ENCODE measurements at regions not wholly inside any gene's neighbourhood (a gene's known extent, or its start where the extent isn't known, plus 50 kb on each side); places are given as distances from the start of the nearest gene placed in this dataset.
A peak's percentile ranks its signal among the peaks of the same experiment; 100 is the strongest.

DNA sequence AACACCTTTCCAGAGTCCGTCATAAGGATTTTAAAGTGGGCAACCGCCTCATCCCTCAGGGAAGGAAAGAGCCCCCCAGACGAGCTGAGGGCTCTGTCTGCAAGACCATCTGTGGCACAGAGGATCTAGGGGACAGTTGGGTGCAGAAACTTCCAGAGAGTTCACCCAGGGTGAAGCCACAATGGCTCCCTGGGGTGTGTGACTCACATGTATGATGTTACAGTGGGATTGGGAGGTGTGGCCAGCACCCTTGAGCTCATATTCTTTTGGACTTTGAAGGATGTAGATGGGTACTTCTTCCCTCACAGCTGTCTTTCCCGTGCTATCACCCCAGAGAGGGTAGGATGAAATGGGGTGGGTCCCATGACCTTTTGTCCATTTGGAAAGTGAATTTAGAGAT is 95.5 kb downstream of the NCR2 start:
- ChIA-PET CTCF (interaction anchor here (1.4 kb wide), 1 partner anchor 11 kb away, joined by 3 read pairs; no protein-coding TSS in a partner anchor), POLR2A (interaction anchor here (0.9 kb wide), 1 partner anchor 101 kb away, joined by 4 read pairs; no protein-coding TSS in a partner anchor)
- H3K36me3 Mint-ChIP-seq (ENCODE audit: low read depth): no peaks in the 10 kb centered on the region
- H3K27me3 Mint-ChIP-seq (ENCODE audit: low read depth): peaks cover 41% of the 10 kb centered on the region
- H3K4me3 Mint-ChIP-seq: no peak overlapping the region
- DNase-seq (no peak), ATAC-seq (no peak)
- no peak overlapping the region for H3K27ac Mint-ChIP-seq
- peaks cover 11% of the 10 kb centered on the region for H3K4me1 Mint-ChIP-seq (ENCODE audit: low read depth)
- no peaks in the 10 kb centered on the region for H3K9me3 Mint-ChIP-seq (ENCODE audit: insufficient read depth)

DNA sequence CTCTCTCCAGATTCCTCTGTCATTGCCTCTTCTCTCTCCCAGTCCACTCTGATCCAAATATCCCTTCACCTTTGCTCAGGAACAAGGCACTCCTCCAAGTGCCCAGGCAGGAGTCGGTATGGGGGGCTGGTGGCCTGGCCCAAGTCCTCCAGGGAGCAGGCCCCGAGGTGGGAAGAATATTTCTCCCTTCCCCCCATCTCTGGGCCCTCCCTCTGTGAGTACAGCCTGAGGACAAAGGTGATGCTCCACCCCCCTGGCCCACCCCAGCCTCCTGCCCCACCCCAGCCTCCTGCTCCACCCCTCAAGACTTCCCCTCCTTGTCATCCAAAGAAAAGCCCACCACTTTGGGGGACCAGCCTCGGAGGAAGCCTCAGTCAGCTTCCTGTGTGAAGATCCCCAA is 96.9 kb downstream of the NCR2 start:
- H3K27ac Mint-ChIP-seq: no peak overlapping the region

DNA sequence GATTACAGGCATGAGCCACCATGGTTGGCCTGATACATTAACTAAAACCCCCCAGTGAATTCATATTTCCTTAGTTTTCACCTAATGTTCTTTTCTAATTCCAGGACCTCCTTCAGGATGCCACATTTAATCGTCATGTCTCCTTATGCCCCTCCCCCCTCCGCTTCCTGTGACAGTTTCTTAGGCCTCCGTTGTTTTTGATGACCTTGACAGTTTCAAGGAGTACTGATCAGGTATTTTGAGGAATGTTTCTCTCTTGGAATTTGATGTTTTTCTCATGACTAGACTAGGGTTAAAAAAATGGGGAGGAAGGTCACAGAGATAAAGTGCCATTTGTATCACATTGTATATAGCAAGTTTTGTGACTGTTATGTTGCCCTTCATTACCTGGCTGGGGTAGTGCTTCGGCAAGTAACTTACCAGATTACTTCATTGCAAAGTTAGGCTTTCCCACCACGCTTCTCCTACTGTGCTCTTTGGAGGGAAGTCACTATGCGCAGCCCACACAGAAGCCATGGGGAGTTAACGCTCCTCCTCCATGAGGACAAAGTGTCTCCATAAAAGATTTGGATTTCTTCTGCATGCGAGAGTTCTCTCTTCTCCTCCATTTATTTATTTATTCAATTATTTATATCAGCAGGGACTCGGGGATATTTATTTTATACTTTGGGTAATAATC is 99.5 kb downstream of the NCR2 start:
- DNase-seq (no peak), ATAC-seq (no peak)
- Mint-ChIP-seq H3K36me3 (ENCODE audit: low read depth) (no peaks in the 10 kb centered on the region), H3K27ac (no peak overlapping the region), H3K9me3 (ENCODE audit: insufficient read depth) (no peaks in the 10 kb centered on the region), H3K4me1 (ENCODE audit: low read depth) (peaks cover 13% of the 10 kb centered on the region), H3K4me3 (no peak overlapping the region), H3K27me3 (ENCODE audit: low read depth) (peaks cover 44% of the 10 kb centered on the region)
- CTCF ChIA-PET: interaction anchor here (1.5 kb wide), 1 partner anchor 9 kb away, joined by 5 read pairs; no protein-coding TSS in a partner anchor
- POLR2A ChIA-PET: no interaction called here

More for the DNA sequence above, 96.9 kb downstream of the NCR2 start:
- Mint-ChIP-seq H3K4me1 (ENCODE audit: low read depth) (peaks cover 11% of the 10 kb centered on the region), H3K27me3 (ENCODE audit: low read depth) (peaks cover 43% of the 10 kb centered on the region), H3K9me3 (ENCODE audit: insufficient read depth) (no peaks in the 10 kb centered on the region), H3K4me3 (no peak overlapping the region), H3K36me3 (ENCODE audit: low read depth) (no peaks in the 10 kb centered on the region)
- ATAC-seq (no peak), DNase-seq (no peak)
- ChIA-PET POLR2A (no interaction called here), CTCF (no interaction called here)

DNA sequence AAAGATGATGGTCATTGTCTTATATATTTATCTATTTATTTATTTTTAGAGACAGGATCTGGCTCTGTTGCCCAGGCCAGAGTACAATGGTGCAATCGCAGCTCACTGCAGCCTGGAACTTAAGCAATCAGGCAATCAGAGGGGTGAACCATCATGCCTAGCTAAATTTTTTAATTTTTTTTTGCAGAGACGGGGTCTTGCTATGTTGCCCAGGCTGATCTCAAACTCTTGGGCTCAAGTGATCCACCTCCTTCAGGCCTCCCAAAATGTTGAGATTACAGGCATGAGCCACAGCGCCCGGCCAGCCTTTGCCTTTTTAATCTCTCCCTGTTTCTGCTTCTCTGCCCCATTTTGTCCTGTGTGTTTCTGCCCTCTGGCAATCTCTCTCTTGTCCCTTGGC is 102.2 kb downstream of the NCR2 start:
- H3K27ac Mint-ChIP-seq: no peak overlapping the region
- H3K4me3 Mint-ChIP-seq: no peak overlapping the region
- no peaks in the 10 kb centered on the region for H3K9me3 Mint-ChIP-seq (ENCODE audit: insufficient read depth)
- POLR2A ChIA-PET: no interaction called here
- H3K36me3 Mint-ChIP-seq (ENCODE audit: low read depth): no peaks in the 10 kb centered on the region
- peaks cover 40% of the 10 kb centered on the region for H3K4me1 Mint-ChIP-seq (ENCODE audit: low read depth)
- CTCF ChIA-PET: interaction anchor here (0.7 kb wide), 1 partner anchor 11 kb away, joined by 3 read pairs; no protein-coding TSS in a partner anchor
- ATAC-seq: no peak
- DNase-seq: no peak
- H3K27me3 Mint-ChIP-seq (ENCODE audit: low read depth): peaks cover 29% of the 10 kb centered on the region

DNA sequence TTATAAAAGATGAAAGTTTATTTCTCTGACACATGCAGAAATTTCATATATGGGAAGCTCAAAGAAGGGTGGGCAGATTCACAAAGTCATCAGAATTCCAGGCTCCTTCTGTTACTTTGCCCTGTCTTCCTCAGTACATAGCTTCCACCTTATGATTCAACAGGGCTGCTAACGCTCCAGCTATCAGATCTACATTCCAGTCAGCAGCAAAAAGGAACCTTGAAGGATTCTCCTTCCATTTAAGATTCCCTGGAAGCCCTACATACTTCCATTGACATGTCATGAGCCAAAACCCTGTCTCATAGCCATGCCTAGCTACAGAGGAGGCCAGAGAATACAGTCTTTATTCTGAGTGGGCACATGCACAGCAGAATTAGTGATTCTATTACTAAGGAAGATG is 103.3 kb downstream of the NCR2 start:
- POLR2A ChIA-PET: interaction anchor here (0.6 kb wide), 1 partner anchor 82 kb away, joined by 3 read pairs; no protein-coding TSS in a partner anchor
- no peak overlapping the region for H3K27ac Mint-ChIP-seq
- CTCF ChIA-PET: interaction anchor here (0.8 to 1.8 kb wide), 2 partner anchors 13 to 14 kb away, joined by 3 to 11 read pairs; no protein-coding TSS in a partner anchor

DNA sequence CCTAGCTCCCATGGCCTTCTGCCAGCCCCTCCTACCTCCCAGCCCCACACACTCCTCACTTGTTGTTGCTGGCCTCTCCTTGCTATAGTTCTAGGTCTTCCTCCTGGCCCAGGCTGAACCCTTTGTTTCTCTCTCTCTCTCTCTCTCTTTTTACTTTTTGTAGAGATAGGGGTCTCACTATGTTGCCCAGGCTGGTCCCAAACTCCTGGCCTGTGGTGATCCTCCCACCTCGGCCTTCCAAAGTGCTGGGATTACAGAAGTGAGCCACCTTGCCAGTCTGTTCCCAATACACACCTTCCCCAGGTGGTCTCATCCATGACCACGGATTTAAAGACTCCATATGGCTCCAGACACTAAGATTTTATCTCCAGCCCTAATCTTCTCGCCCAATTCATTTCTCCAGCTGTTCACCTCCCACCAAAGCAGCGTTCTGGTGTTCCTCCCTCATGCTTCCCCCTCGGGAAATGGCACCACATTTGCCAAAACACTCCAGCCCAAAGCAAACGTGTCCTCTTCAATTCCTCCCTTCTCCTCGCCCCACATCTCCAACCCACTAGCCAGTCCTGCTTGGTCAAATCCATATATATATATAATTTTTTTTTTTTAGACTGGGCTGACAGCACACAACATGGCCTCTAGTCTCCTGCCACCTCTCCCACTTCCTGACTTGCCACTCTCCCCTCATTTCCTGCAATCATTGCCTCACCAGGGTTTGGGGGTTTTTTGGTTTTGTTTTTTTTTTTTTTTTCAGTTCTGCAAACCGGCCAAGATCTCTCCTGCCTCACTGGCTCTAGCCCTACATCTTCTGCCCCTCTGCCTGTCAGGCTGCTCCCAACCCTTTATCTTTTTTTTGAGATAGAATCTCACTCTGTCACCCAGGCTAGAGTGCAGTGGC is 104.4 kb downstream of the NCR2 start:
- ATAC-seq (peak; percentile 74), DNase-seq (peak; percentile 66)
- no peaks in the 10 kb centered on the region for H3K9me3 Mint-ChIP-seq (ENCODE audit: insufficient read depth)
- no peak overlapping the region for H3K4me3 Mint-ChIP-seq
- no peaks in the 10 kb centered on the region for H3K36me3 Mint-ChIP-seq (ENCODE audit: low read depth)
- CTCF ChIA-PET: interaction anchor here (1.0 to 1.8 kb wide), 2 partner anchors 15 kb away, joined by 5 to 11 read pairs; no protein-coding TSS in a partner anchor
- peaks cover 35% of the 10 kb centered on the region for H3K27me3 Mint-ChIP-seq (ENCODE audit: low read depth)
- POLR2A ChIA-PET: no interaction called here
- peak overlapping the region; percentile 68 for H3K27ac Mint-ChIP-seq
- H3K4me1 Mint-ChIP-seq (ENCODE audit: low read depth): peaks cover 41% of the 10 kb centered on the region

More for the DNA sequence above, 103.3 kb downstream of the NCR2 start:
- Mint-ChIP-seq H3K9me3 (ENCODE audit: insufficient read depth) (no peaks in the 10 kb centered on the region), H3K4me1 (ENCODE audit: low read depth) (peaks cover 41% of the 10 kb centered on the region), H3K36me3 (ENCODE audit: low read depth) (no peaks in the 10 kb centered on the region), H3K27me3 (ENCODE audit: low read depth) (peaks cover 26% of the 10 kb centered on the region), H3K4me3 (no peak overlapping the region)
- DNase-seq: no peak
- ATAC-seq: no peak

DNA sequence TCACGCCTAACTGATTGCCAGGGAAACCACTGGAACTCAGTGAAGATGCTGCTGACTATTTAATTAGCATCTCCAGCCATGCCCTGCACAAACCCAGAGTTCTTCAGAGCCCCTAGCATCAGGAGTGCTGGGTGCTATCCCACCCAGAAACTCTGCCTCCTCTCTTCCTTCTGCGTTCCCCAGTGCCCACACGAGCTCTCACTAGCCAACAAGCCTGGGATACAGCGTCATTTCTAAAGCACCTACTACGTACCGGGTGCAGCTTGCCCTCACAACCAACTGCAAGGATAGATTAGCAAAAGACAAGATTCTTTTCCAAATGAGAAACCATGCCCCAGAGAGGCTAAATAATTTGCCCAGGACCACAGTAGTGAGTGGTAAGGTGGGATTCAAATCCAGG is 105.2 kb upstream of the FOXP4 start:
- DNase-seq (no peak), ATAC-seq (no peak)
- ChIA-PET CTCF (interaction anchor here (1.0 kb wide), 1 partner anchor 16 kb away, joined by 5 read pairs; no protein-coding TSS in a partner anchor), POLR2A (no interaction called here)
- no peak overlapping the region for H3K4me3 Mint-ChIP-seq
- peaks cover 41% of the 10 kb centered on the region for H3K27me3 Mint-ChIP-seq (ENCODE audit: low read depth)
- H3K9me3 Mint-ChIP-seq (ENCODE audit: insufficient read depth): no peaks in the 10 kb centered on the region
- H3K27ac Mint-ChIP-seq: peak overlapping the region; percentile 45
- H3K36me3 Mint-ChIP-seq (ENCODE audit: low read depth): no peaks in the 10 kb centered on the region
- peaks cover 41% of the 10 kb centered on the region for H3K4me1 Mint-ChIP-seq (ENCODE audit: low read depth)

DNA sequence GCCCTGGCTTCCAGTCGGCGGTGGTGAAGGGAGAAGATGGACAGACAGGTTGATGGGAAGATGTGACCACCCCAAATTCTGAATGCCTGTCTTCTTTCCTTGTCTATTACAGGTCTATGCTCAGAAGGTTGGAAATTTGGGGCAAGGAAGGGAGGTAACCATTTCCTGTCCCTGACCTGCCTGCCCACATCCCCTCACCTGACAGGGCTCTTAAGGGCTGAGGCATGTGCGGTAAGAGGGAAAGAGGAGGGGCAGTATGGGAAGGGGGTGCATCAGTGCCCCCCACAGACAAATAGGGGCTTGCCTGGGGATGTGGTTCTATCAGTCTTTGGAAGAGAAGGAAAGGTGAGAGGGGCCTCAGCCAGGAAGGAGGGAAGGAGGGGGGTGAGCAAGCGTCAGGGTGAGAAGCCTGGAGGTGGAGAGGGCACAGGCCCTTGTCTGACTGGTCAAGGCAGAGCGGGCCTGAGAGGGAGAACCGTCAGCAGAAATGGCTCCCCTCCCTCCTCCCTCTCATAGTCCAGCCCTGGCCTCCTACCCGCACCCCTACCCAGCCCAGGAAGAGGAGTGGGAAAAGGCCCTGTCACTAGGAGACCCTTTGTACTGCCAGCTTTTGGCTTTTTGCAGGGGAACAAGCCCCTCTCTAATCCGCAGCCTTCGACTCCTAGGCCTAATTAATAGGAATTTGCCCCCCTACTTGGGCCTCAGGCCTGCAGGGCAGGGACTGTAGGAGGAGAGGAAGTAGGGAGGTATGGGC is 104.4 kb upstream of the FOXP4 start:
- CTCF ChIA-PET: interaction anchor here (1.2 to 4.2 kb wide), 2 partner anchors 11 to 17 kb away, joined by 3 to 17 read pairs; no protein-coding TSS in a partner anchor
- POLR2A ChIA-PET: no interaction called here
- Mint-ChIP-seq H3K27ac (peak overlapping the region; percentile 55), H3K4me1 (ENCODE audit: low read depth) (peaks cover 41% of the 10 kb centered on the region), H3K4me3 (peak overlapping the region; percentile 21), H3K27me3 (ENCODE audit: low read depth) (peaks cover 42% of the 10 kb centered on the region), H3K9me3 (ENCODE audit: insufficient read depth) (no peaks in the 10 kb centered on the region), H3K36me3 (ENCODE audit: low read depth) (no peaks in the 10 kb centered on the region)
- DNase-seq (peak; percentile 42), ATAC-seq (peak; percentile 26)

DNA sequence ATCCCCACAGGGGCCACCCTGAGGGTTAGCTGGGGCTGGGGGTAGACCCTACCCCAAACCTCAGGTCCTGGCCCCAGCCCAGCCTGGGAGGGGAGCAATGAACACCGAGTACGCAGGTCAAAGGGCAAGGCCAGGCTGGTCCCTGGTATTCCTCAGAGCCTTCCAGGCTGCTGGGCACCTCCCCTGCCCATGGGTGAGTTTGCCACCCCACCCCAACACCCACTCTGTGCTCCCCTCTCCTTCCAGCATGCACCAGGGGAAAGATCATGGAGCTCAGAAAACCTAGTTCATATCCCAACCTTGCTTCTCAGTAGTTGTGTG is 103.9 kb upstream of the FOXP4 start:
- no peak overlapping the region for H3K27ac Mint-ChIP-seq
- no peak overlapping the region for H3K4me3 Mint-ChIP-seq
- ChIA-PET POLR2A (no interaction called here), CTCF (interaction anchor here (1.2 to 4.2 kb wide), 2 partner anchors 11 to 17 kb away, joined by 3 to 17 read pairs; no protein-coding TSS in a partner anchor)
- DNase-seq (no peak), ATAC-seq (no peak)
- peaks cover 41% of the 10 kb centered on the region for H3K4me1 Mint-ChIP-seq (ENCODE audit: low read depth)
- no peaks in the 10 kb centered on the region for H3K36me3 Mint-ChIP-seq (ENCODE audit: low read depth)
- no peaks in the 10 kb centered on the region for H3K9me3 Mint-ChIP-seq (ENCODE audit: insufficient read depth)
- peaks cover 42% of the 10 kb centered on the region for H3K27me3 Mint-ChIP-seq (ENCODE audit: low read depth)

DNA sequence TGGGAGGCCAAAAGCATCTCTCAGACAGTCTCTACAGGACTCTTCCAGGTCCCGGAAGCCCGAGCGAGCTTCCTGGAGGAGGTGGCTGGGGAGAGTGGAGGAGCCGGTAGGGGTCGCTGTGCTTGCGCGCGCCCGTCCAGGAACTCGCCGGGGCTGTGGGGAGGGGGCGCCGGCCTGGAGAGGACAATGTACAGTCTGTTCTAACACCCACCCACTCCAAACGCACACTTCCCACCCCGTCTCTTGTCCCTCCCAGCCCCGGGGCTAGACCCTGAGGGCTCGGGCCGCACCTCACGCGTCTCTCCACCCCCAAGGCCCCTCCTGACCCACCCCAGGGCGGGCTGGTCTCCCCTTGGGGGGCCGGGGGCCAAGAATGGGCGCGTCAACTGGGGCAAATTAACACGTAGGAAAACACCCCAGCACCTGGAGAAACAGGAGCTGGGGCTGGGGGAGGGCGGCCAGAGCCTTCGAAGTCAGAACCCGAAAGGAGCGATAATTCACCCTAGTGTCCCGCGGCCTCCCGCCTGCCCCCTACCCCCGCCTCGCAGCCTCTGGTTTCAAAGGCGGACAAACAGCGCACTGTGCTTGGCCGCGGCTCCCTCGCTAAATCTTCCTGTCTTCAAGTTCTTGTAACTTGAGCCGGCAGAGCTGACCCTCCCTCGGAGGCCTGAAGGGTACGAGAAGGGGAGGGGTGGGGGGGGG is 103.2 kb upstream of the FOXP4 start:
- H3K27me3 Mint-ChIP-seq (ENCODE audit: low read depth): peaks cover 43% of the 10 kb centered on the region
- H3K36me3 Mint-ChIP-seq (ENCODE audit: low read depth): no peaks in the 10 kb centered on the region
- no peak for ATAC-seq
- H3K4me3 Mint-ChIP-seq: no peak overlapping the region
- peaks cover 41% of the 10 kb centered on the region for H3K4me1 Mint-ChIP-seq (ENCODE audit: low read depth)
- POLR2A ChIA-PET: no interaction called here
- DNase-seq: no peak
- CTCF ChIA-PET: interaction anchor here (0.8 to 4.2 kb wide), 5 partner anchors 7 to 20 kb away, joined by 3 to 17 read pairs (median 4); no protein-coding TSS in a partner anchor
- no peaks in the 10 kb centered on the region for H3K9me3 Mint-ChIP-seq (ENCODE audit: insufficient read depth)
- H3K27ac Mint-ChIP-seq: no peak overlapping the region

All from activated CD8-positive, alpha-beta T cell treated with anti-CD3 and anti-CD28 coated beads, Interleukin-2, amount 10 ng/mL, durations not matched to agents 7 days and 5 days (primary cell).